Limb (tissue), 2 donors: ENCODE measurements at regions not wholly inside any gene's neighbourhood (a gene's known extent, or its start where the extent isn't known, plus 50 kb on each side); places are given as distances from the start of the nearest gene placed in this dataset.
A peak's percentile ranks its signal among the peaks of the same experiment; 100 is the strongest.
"Not testable (repeated sequence)": the region's sequence is repeated elsewhere in the genome, so short reads cannot be mapped to it uniquely, and the experiment has no call there.

ENCODE experiments used
- DNase-seq, 2 donors: peaks; one replicate each; pipeline ENCODE4 v3.0.0-alpha.2; 2016; ENCODE audit errors: extremely low spot score in 2 of 2

- DNase-seq = no peak
Observed at GRCh38 chr6:50461696-50462095, 251.6 kb upstream of the TFAP2D start.

GRCh38 chr6:50463931-50464330, 249.4 kb upstream of the TFAP2D start:
- DNase-seq = no peak

- no peak for DNase-seq
Observed at GRCh38 chr6:50467931-50468330, 245.4 kb upstream of the TFAP2D start.

- no peak for DNase-seq
Observed at GRCh38 chr6:50471041-50471440, 242.3 kb upstream of the TFAP2D start.

- no peak for DNase-seq
Observed at GRCh38 chr6:50510361-50510760, 203.0 kb upstream of the TFAP2D start.

GRCh38 chr6:50520326-50521266, 192.7 kb upstream of the TFAP2D start:
- DNase-seq = no peak

- no peak for DNase-seq
Observed at GRCh38 chr6:50524341-50524740, 189.0 kb upstream of the TFAP2D start.

- DNase-seq = no peak
Observed at GRCh38 chr6:50527985-50528384, 185.3 kb upstream of the TFAP2D start.

GRCh38 chr6:50539447-50539846, 173.9 kb upstream of the TFAP2D start:
- no peak for DNase-seq

- DNase-seq = no peak
Observed at GRCh38 chr6:50541941-50542340, 171.4 kb upstream of the TFAP2D start.

GRCh38 chr6:50543666-50544065, 169.7 kb upstream of the TFAP2D start:
- no peak for DNase-seq

- no peak for DNase-seq
Observed at GRCh38 chr6:50549026-50549425, 164.3 kb upstream of the TFAP2D start.

GRCh38 chr6:50549475-50549874, 163.9 kb upstream of the TFAP2D start:
- no peak for DNase-seq

GRCh38 chr6:50555982-50556381, 157.3 kb upstream of the TFAP2D start:
- DNase-seq = no peak

GRCh38 chr6:50565004-50565403, 148.3 kb upstream of the TFAP2D start:
- no peak for DNase-seq

- DNase-seq = not testable (repeated sequence)
Observed at GRCh38 chr6:50571230-50571629, 142.1 kb upstream of the TFAP2D start.

- no peak for DNase-seq
Observed at GRCh38 chr6:50585441-50586330, 127.6 kb upstream of the TFAP2D start.

- DNase-seq = no peak
Observed at GRCh38 chr6:50586331-50586675, 127.0 kb upstream of the TFAP2D start.

GRCh38 chr6:50589751-50590470, 123.4 kb upstream of the TFAP2D start:
- no peak for DNase-seq

- DNase-seq = no peak
Observed at GRCh38 chr6:50591135-50591534, 122.2 kb upstream of the TFAP2D start.

GRCh38 chr6:50600280-50600679, 113.0 kb upstream of the TFAP2D start:
- no peak for DNase-seq

- peak in 1 of 2 donors; percentile 48 for DNase-seq
Observed at GRCh38 chr6:50602292-50602691, 111.0 kb upstream of the TFAP2D start.
